ENCODE measurements at regions not wholly inside any gene's neighbourhood (a gene's known extent, or its start where the extent isn't known, plus 50 kb on each side); places are given as distances from the start of the nearest gene placed in this dataset.
"Not testable (repeated sequence)": the region's sequence is repeated elsewhere in the genome, so short reads cannot be mapped to it uniquely, and the experiment has no call there.

DNA sequence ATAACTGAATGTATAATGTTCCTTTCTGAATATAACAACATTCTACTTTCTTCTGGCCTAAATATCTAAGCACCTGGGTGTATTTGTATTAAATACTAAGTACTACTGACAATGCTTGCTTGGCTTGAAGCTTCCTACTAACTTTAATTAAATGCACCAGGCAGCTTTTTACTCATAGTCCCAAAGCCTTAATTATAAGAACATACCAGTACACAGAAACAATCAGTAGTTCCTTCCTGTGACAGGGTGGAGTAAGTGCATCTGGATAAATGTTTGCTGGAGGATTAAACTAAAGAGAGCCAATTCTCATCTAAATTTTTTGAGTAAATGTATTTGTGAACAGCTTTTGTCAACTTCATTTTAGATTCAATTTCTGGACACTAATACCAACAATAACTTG is 558.6 kb upstream of the SEMA6A start:
- H3K9me3 ChIP-seq = no peaks in the 10 kb centered on the region
- H3K36me3 ChIP-seq = no peaks in the 10 kb centered on the region
- no peak overlapping the region for H3K27ac ChIP-seq
- no peaks in the 10 kb centered on the region for H3K27me3 ChIP-seq
- no peak for TF ChIP-seq POLR2AphosphoS5 (IDR thresholded peaks at IDR 0.05; ENCODE audit: insufficient read depth in 1 of 2, low read depth in 1 of 2)
- no peak for TF ChIP-seq POLR2A (IDR thresholded peaks at IDR 0.05)
- TF ChIP-seq, protein P1, sequence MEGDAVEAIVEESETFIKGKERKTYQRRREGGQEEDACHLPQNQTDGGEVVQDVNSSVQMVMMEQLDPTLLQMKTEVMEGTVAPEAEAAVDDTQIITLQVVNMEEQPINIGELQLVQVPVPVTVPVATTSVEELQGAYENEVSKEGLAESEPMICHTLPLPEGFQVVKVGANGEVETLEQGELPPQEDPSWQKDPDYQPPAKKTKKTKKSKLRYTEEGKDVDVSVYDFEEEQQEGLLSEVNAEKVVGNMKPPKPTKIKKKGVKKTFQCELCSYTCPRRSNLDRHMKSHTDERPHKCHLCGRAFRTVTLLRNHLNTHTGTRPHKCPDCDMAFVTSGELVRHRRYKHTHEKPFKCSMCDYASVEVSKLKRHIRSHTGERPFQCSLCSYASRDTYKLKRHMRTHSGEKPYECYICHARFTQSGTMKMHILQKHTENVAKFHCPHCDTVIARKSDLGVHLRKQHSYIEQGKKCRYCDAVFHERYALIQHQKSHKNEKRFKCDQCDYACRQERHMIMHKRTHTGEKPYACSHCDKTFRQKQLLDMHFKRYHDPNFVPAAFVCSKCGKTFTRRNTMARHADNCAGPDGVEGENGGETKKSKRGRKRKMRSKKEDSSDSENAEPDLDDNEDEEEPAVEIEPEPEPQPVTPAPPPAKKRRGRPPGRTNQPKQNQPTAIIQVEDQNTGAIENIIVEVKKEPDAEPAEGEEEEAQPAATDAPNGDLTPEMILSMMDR (IDR thresholded peaks at IDR 0.05) = no peak
- DNase-seq (ENCODE audit: extremely low spot score in 2 of 2) = no peak
- H3K4me3 ChIP-seq = no peak overlapping the region
- intact Hi-C loops (cut with DNase I) = no loop called here
- H3K4me1 ChIP-seq = no peaks in the 10 kb centered on the region

GRCh38 chr5:117131876-117132275 is 557.3 kb upstream of the SEMA6A start:
- intact Hi-C loops (cut with DNase I) = no loop called here
- Histone ChIP-seq H3K27me3 (no peaks in the 10 kb centered on the region), H3K9me3 (no peaks in the 10 kb centered on the region), H3K4me1 (no peaks in the 10 kb centered on the region), H3K36me3 (no peaks in the 10 kb centered on the region), H3K4me3 (no peak overlapping the region), H3K27ac (no peak overlapping the region)
- TF ChIP-seq, protein P1 (IDR thresholded peaks at IDR 0.05) = no peak
- TF ChIP-seq POLR2A (IDR thresholded peaks at IDR 0.05) = no peak
- TF ChIP-seq POLR2AphosphoS5 (IDR thresholded peaks at IDR 0.05; ENCODE audit: insufficient read depth in 1 of 2, low read depth in 1 of 2) = no peak
- DNase-seq (ENCODE audit: extremely low spot score in 2 of 2) = no peak

DNA sequence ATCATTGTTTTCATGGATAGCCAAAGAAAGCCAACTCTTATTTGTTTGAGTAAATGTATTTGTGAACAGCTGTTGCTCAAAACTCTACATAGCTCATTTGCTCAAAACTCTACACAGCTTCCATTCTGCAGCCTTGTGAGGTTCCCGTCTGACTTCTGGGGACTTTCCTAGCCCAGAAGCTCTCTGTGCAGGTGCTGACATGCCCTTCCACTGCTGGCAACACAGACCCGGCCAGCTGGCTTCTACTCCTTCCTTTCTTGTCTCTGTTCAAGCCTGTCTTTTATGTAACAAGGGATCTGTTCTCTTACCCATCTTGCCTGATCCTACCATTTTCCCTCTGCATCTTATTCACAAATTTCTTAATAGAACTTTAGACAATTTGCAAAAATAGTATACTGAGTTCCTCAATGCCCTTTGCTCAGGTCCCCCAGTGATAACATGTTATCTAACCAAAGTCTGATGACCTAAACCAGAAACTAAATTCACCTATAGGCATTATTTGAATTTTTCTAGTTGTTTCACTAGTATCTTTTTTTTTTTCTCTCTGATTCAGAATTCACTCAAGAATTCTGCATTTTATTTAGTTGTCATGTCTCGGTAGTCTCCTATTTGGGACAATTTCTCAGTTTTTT is 556.5 kb upstream of the SEMA6A start:
- TF ChIP-seq, protein P1 (IDR thresholded peaks at IDR 0.05) = no peak
- TF ChIP-seq POLR2A (IDR thresholded peaks at IDR 0.05) (no peak), POLR2AphosphoS5 (IDR thresholded peaks at IDR 0.05; ENCODE audit: insufficient read depth in 1 of 2, low read depth in 1 of 2) (no peak)
- Histone ChIP-seq H3K27ac (no peak overlapping the region), H3K9me3 (no peaks in the 10 kb centered on the region), H3K36me3 (no peaks in the 10 kb centered on the region), H3K4me1 (no peaks in the 10 kb centered on the region), H3K27me3 (no peaks in the 10 kb centered on the region), H3K4me3 (no peak overlapping the region)
- intact Hi-C loops (cut with DNase I) = no loop called here
- DNase-seq (ENCODE audit: extremely low spot score in 2 of 2) = no peak

DNA sequence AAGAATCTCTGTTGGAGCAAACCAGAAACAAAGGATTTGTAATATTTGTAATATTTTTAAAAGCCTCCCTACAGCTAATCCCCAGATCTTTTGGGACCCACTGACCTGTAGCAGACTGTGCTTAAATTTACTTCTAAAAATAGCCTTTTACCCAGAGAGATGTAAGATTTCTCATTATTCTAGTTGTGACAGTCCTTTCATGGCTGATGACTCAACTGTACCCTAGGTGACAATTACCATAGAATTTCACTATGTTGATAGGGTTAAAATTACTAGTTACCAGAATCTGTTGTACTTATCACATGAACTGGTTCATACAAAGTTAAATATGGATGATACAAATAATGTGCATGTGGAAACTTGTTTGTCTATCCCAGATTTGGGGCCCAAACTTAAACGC is 543.9 kb upstream of the SEMA6A start:
- no peaks in the 10 kb centered on the region for H3K27me3 ChIP-seq
- no peaks in the 10 kb centered on the region for H3K9me3 ChIP-seq
- H3K36me3 ChIP-seq = no peaks in the 10 kb centered on the region
- no peak overlapping the region for H3K27ac ChIP-seq
- TF ChIP-seq POLR2AphosphoS5 (IDR thresholded peaks at IDR 0.05; ENCODE audit: insufficient read depth in 1 of 2, low read depth in 1 of 2) (no peak), POLR2A (IDR thresholded peaks at IDR 0.05) (no peak)
- TF ChIP-seq, protein P1 (IDR thresholded peaks at IDR 0.05) = no peak
- H3K4me3 ChIP-seq = no peak overlapping the region
- DNase-seq (ENCODE audit: extremely low spot score in 2 of 2) = no peak
- H3K4me1 ChIP-seq = no peaks in the 10 kb centered on the region
- intact Hi-C loops (cut with DNase I) = no loop called here

DNA sequence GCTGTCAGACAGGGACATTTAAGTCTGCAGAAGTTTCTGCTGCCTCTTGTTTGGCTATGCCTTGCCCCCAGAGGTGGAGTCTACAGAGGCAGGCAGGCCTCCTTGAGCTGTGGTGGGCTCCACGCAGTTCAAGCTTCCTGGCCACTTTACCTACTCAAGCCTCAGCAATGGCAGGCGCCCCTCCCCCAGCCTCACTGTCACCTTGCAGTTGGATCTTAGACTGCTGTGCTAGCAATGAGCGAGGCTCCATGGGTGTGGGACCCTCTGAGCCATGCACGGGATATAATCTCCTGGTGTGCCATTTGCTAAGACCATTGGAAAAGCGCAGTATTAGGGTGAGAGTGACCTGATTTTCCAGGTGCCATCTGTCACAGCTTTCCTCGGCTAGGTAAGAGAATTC is 542.7 kb upstream of the SEMA6A start:
- DNase-seq (ENCODE audit: extremely low spot score in 2 of 2); H3K27me3 ChIP-seq; H3K36me3 ChIP-seq; H3K4me1 ChIP-seq; H3K9me3 ChIP-seq; intact Hi-C loops (cut with DNase I); H3K27ac ChIP-seq; H3K4me3 ChIP-seq: not testable (repeated sequence)

All from vagina (tissue), 2 donors.